WTC11 (cell line): ENCODE measurements at regions not wholly inside any gene's neighbourhood (a gene's known extent, or its start where the extent isn't known, plus 50 kb on each side); places are given as distances from the start of the nearest gene placed in this dataset.

Experiments used
- ATAC-seq: fragments of 200-7000 bp; cut with Tn5 transposase; 2 replicates; pipeline ENCODE4 v1.10.0; 2021; ENCODE audit warnings: mild to moderate bottlenecking, moderate library complexity
- CTCF ChIA-PET: fragments of 300-600 bp; sonication (Branson Sonifier 250); formaldehyde crosslinking; loops from one replicate; lab custom pipeline; 2021; ENCODE audit warnings: antibody characterized with exemption; lab: Charles Lee
- POLR2A ChIA-PET: fragments of 350-600 bp; sonication (Branson Sonifier 250); formaldehyde crosslinking; loops from one replicate; lab custom pipeline; 2021; ENCODE audit warnings: antibody characterized with exemption; lab: Charles Lee
- DNase-seq: peaks from one replicate; pipeline ENCODE4 v3.0.0; 2021; ENCODE audit warnings: low spot score
- H3K27ac Mint-ChIP-seq: 2 replicates; pipeline ENCODE4 v1.8.0; 2021; ENCODE audit warnings: mixed read lengths
- H3K27me3 Mint-ChIP-seq: 2 replicates; pipeline ENCODE4 v1.8.0; 2021; ENCODE audit warnings: low read depth, mild to moderate bottlenecking, moderate library complexity, mixed read lengths
- H3K36me3 Mint-ChIP-seq: 2 replicates; pipeline ENCODE4 v1.8.0; 2021; ENCODE audit warnings: mixed read lengths
- H3K4me1 Mint-ChIP-seq: 2 replicates; pipeline ENCODE4 v1.8.0; 2022; ENCODE audit warnings: mixed read lengths
- H3K4me3 Mint-ChIP-seq: 2 replicates; pipeline ENCODE4 v1.8.0; 2021; ENCODE audit warnings: mild to moderate bottlenecking, moderate library complexity, mixed read lengths
- H3K9me3 Mint-ChIP-seq: 2 replicates; pipeline ENCODE4 v1.8.0; 2021; ENCODE audit warnings: mixed read lengths
- JAZF1 ChIP-seq: fragments of 250-450 bp; sonication (Bioruptor Pico); IDR thresholded peaks from 2 replicates; pipeline ENCODE4 v1.9.0; 2021; ENCODE audit warnings: moderate library complexity, mild to moderate bottlenecking, inconsistent platforms
- PRRX2 ChIP-seq: fragments of 250-450 bp; sonication (Bioruptor Pico); IDR thresholded peaks from 2 replicates; pipeline ENCODE4 v1.8.0; 2021; ENCODE audit warnings: mild to moderate bottlenecking
- ZNF121 ChIP-seq: sonication (generic); formaldehyde crosslinking; IDR thresholded peaks from 2 replicates; pipeline ENCODE4 v1.8.0; 2023; ENCODE audit warnings: missing genetic modification reagents
- ZNF263 ChIP-seq: sonication (generic); formaldehyde crosslinking; IDR thresholded peaks from 2 replicates; pipeline ENCODE4 v1.8.1; 2022; ENCODE audit warnings: low read depth, mild to moderate bottlenecking, moderate library complexity, missing genetic modification reagents
- TF ChIP-seq, protein P1 (sequence below): sonication (generic); formaldehyde crosslinking; IDR thresholded peaks from 2 replicates; pipeline ENCODE4 v1.8.1; 2022; ENCODE audit warnings: low read depth, mild to moderate bottlenecking, moderate library complexity, missing genetic modification reagents, borderline replicate concordance
- TF ChIP-seq, protein P2 (sequence below): fragments of 250-450 bp; sonication (Bioruptor Pico); conservative IDR thresholded peaks from 2 replicates; pipeline ENCODE4 v1.9.0; 2021; ENCODE audit warnings: mild to moderate bottlenecking
- TF ChIP-seq, protein P3 (sequence below): sonication (generic); formaldehyde crosslinking; IDR thresholded peaks from 2 replicates; pipeline ENCODE4 v1.8.1; 2022; ENCODE audit warnings: missing genetic modification reagents, borderline replicate concordance
- TF ChIP-seq, protein P4 (sequence below): sonication (generic); formaldehyde crosslinking; IDR thresholded peaks from 2 replicates; pipeline ENCODE4 v1.8.0; 2023; ENCODE audit warnings: missing genetic modification reagents
- TF ChIP-seq, protein P5 (sequence below): sonication (generic); formaldehyde crosslinking; IDR thresholded peaks from 2 replicates; pipeline ENCODE4 v1.8.1; 2023; ENCODE audit warnings: mild to moderate bottlenecking, missing genetic modification reagents
- TF ChIP-seq, protein P6 (sequence below): sonication (generic); formaldehyde crosslinking; IDR thresholded peaks from 2 replicates; pipeline ENCODE4 v1.8.0; 2023; ENCODE audit warnings: mild to moderate bottlenecking, missing genetic modification reagents
- TF ChIP-seq, protein P7 (sequence below): sonication (generic); formaldehyde crosslinking; IDR thresholded peaks from 2 replicates; pipeline ENCODE4 v1.8.1; 2022; ENCODE audit warnings: mild to moderate bottlenecking, missing genetic modification reagents, moderate library complexity, borderline replicate concordance
- TF ChIP-seq, protein P8 (sequence below): fragments of 250-450 bp; sonication (Bioruptor Pico); IDR thresholded peaks from 2 replicates; pipeline ENCODE4 v1.9.0; 2021; ENCODE audit warnings: mild to moderate bottlenecking

DNA sequence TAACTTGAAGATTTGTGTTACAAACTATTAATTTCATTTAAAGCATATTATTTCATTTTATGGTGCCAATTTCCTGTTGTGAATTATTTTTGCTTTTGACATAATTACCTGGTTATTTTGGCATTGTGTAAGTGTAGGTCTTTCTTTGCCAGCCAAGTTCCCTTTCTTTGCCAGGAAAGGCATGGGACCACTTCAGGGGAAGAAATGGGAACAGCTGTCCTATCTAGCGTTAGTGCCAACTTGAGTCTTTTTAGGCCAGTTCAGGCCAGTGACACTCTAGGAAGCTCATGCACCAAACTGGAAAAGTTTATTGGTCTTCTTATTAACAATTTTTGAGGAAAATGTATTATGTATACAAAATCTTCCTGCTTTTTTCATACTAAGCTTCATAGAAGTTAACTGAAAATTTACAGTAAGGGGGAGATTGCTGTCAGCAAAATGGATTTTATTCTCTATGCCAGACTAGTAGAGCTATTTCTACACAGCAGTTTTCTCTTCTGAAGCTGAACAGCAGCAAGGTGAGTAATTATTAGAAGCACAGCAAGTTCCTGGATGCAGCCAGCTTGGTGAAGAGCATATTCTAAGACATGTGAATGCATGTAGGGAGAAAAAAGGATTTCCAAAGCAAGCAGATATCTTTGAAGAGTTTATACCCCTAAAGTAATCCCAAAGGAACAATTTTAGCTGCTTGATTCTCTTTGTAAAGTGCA is 914.6 kb upstream of the ADGRL4 start:
- H3K27me3 Mint-ChIP-seq: no peaks in the 10 kb centered on the region
- DNase-seq: no peak
- ChIA-PET CTCF (no interaction called here), POLR2A (no interaction called here)
- H3K4me3 Mint-ChIP-seq: no peak overlapping the region
- TF ChIP-seq ZNF263 (CRISPR knock-in tag) (no peak), PRRX2 (no peak), ZNF121 (CRISPR knock-in tag) (no peak), JAZF1 (CRISPR knock-in tag) (no peak)
- TF ChIP-seq, protein P1, sequence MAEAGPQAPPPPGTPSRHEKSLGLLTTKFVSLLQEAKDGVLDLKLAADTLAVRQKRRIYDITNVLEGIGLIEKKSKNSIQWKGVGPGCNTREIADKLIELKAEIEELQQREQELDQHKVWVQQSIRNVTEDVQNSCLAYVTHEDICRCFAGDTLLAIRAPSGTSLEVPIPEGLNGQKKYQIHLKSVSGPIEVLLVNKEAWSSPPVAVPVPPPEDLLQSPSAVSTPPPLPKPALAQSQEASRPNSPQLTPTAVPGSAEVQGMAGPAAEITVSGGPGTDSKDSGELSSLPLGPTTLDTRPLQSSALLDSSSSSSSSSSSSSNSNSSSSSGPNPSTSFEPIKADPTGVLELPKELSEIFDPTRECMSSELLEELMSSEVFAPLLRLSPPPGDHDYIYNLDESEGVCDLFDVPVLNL (CRISPR knock-in tag): no peak
- TF ChIP-seq, protein P2, sequence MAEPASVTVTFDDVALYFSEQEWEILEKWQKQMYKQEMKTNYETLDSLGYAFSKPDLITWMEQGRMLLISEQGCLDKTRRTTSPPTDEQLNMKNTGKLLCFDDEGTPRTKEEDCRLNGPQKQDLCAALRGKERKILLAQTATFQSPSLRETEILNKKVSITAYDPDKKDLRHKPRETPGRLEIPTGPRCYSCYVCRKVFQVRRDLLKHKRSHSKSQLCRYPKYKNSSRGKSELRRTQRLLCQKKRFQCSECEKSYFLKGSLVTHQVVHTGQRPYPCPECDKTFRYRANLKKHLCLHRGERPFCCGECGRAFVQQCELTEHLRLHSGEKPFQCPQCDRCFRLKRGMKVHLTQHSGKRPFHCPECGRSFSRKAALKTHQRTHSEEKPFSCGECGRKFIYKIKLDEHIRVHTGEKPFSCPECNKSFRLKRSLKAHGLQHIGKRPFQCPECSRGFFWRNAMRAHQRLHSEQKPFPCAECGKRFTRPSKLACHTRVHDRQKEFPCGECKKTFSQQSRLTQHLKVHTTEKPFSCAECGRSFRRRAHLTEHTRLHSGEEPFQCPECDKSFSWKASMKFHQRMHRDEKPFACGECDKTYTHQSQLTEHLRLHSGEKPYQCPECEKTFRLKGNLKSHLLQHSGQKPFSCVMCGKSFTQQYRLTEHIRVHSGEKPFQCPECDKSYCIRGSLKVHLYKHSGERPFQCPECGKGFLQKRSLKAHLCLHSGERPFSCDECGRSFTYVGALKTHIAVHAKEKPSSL (CRISPR knock-in tag): no peak
- TF ChIP-seq, protein P3, sequence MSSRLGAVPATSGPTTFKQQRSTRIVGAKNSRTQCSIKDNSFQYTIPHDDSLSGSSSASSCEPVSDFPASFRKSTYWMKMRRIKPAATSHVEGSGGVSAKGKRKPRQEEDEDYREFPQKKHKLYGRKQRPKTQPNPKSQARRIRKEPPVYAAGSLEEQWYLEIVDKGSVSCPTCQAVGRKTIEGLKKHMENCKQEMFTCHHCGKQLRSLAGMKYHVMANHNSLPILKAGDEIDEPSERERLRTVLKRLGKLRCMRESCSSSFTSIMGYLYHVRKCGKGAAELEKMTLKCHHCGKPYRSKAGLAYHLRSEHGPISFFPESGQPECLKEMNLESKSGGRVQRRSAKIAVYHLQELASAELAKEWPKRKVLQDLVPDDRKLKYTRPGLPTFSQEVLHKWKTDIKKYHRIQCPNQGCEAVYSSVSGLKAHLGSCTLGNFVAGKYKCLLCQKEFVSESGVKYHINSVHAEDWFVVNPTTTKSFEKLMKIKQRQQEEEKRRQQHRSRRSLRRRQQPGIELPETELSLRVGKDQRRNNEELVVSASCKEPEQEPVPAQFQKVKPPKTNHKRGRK (CRISPR knock-in tag): no peak
- TF ChIP-seq, protein P4, sequence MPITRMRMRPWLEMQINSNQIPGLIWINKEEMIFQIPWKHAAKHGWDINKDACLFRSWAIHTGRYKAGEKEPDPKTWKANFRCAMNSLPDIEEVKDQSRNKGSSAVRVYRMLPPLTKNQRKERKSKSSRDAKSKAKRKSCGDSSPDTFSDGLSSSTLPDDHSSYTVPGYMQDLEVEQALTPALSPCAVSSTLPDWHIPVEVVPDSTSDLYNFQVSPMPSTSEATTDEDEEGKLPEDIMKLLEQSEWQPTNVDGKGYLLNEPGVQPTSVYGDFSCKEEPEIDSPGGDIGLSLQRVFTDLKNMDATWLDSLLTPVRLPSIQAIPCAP (CRISPR knock-in tag): no peak
- TF ChIP-seq, protein P5, sequence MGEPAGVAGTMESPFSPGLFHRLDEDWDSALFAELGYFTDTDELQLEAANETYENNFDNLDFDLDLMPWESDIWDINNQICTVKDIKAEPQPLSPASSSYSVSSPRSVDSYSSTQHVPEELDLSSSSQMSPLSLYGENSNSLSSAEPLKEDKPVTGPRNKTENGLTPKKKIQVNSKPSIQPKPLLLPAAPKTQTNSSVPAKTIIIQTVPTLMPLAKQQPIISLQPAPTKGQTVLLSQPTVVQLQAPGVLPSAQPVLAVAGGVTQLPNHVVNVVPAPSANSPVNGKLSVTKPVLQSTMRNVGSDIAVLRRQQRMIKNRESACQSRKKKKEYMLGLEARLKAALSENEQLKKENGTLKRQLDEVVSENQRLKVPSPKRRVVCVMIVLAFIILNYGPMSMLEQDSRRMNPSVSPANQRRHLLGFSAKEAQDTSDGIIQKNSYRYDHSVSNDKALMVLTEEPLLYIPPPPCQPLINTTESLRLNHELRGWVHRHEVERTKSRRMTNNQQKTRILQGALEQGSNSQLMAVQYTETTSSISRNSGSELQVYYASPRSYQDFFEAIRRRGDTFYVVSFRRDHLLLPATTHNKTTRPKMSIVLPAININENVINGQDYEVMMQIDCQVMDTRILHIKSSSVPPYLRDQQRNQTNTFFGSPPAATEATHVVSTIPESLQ (CRISPR knock-in tag): no peak
- TF ChIP-seq, protein P6, sequence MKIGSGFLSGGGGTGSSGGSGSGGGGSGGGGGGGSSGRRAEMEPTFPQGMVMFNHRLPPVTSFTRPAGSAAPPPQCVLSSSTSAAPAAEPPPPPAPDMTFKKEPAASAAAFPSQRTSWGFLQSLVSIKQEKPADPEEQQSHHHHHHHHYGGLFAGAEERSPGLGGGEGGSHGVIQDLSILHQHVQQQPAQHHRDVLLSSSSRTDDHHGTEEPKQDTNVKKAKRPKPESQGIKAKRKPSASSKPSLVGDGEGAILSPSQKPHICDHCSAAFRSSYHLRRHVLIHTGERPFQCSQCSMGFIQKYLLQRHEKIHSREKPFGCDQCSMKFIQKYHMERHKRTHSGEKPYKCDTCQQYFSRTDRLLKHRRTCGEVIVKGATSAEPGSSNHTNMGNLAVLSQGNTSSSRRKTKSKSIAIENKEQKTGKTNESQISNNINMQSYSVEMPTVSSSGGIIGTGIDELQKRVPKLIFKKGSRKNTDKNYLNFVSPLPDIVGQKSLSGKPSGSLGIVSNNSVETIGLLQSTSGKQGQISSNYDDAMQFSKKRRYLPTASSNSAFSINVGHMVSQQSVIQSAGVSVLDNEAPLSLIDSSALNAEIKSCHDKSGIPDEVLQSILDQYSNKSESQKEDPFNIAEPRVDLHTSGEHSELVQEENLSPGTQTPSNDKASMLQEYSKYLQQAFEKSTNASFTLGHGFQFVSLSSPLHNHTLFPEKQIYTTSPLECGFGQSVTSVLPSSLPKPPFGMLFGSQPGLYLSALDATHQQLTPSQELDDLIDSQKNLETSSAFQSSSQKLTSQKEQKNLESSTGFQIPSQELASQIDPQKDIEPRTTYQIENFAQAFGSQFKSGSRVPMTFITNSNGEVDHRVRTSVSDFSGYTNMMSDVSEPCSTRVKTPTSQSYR (CRISPR knock-in tag): no peak
- TF ChIP-seq, protein P7, sequence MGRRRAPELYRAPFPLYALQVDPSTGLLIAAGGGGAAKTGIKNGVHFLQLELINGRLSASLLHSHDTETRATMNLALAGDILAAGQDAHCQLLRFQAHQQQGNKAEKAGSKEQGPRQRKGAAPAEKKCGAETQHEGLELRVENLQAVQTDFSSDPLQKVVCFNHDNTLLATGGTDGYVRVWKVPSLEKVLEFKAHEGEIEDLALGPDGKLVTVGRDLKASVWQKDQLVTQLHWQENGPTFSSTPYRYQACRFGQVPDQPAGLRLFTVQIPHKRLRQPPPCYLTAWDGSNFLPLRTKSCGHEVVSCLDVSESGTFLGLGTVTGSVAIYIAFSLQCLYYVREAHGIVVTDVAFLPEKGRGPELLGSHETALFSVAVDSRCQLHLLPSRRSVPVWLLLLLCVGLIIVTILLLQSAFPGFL (CRISPR knock-in tag): no peak
- TF ChIP-seq, protein P8, sequence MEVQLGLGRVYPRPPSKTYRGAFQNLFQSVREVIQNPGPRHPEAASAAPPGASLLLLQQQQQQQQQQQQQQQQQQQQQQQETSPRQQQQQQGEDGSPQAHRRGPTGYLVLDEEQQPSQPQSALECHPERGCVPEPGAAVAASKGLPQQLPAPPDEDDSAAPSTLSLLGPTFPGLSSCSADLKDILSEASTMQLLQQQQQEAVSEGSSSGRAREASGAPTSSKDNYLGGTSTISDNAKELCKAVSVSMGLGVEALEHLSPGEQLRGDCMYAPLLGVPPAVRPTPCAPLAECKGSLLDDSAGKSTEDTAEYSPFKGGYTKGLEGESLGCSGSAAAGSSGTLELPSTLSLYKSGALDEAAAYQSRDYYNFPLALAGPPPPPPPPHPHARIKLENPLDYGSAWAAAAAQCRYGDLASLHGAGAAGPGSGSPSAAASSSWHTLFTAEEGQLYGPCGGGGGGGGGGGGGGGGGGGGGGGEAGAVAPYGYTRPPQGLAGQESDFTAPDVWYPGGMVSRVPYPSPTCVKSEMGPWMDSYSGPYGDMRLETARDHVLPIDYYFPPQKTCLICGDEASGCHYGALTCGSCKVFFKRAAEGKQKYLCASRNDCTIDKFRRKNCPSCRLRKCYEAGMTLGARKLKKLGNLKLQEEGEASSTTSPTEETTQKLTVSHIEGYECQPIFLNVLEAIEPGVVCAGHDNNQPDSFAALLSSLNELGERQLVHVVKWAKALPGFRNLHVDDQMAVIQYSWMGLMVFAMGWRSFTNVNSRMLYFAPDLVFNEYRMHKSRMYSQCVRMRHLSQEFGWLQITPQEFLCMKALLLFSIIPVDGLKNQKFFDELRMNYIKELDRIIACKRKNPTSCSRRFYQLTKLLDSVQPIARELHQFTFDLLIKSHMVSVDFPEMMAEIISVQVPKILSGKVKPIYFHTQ: no peak
- H3K36me3 Mint-ChIP-seq: peaks cover 27% of the 10 kb centered on the region
- peaks cover 38% of the 10 kb centered on the region for H3K9me3 Mint-ChIP-seq
- no peak overlapping the region for H3K27ac Mint-ChIP-seq
- H3K4me1 Mint-ChIP-seq: peaks cover 3% of the 10 kb centered on the region; the same call in 1 of the 2 replicates
- ATAC-seq: no peak
